ENCODE measurements at regions not wholly inside any gene's neighbourhood (a gene's known extent, or its start where the extent isn't known, plus 50 kb on each side); places are given as distances from the start of the nearest gene placed in this dataset.

DNA sequence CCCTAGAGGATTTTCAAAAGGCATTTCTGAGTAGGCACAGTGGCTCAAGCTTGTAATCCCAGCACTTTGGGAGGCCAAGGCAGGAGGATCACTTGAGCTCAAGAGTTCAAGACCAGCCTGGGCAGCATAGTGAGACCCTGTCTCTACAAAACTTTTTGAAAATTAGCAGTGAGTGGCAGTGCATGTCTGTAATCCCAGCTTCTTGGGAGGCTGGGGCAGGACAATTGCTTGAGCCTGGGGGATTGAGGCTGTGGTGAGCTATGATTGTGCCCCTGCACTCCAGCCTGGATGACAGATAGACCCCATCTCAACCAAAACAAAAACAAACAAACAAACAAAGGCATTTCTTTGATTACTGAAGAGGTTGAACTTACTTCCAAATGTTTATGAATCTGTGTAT, 201.4 kb downstream of the KIF26A start:
- no peak overlapping the region for H3K27ac ChIP-seq
- POLR2A ChIA-PET: no interaction called here
- no peak overlapping the region for H3K4me3 ChIP-seq
- CTCF ChIA-PET: interaction anchor here (1.3 kb wide), 1 partner anchor 16 kb away, joined by 3 read pairs; no protein-coding TSS in a partner anchor
- DNase-seq (ENCODE audit: low read depth in 1 of 2, low spot score in 1 of 2) (no peak), ATAC-seq (no peak), FAIRE-seq (no peak)
- peaks cover 12% of the 10 kb centered on the region; the same call in 2 of the 3 replicates for H3K9me3 ChIP-seq
- no peak overlapping the region for H3K4me2 ChIP-seq
- TF ChIP-seq ESRRA (IDR thresholded peaks at IDR 0.05; ENCODE audit: borderline replicate concordance, low read length) (no peak), CBX8 (IDR thresholded peaks at IDR 0.05) (no peak), ZFP36 (IDR thresholded peaks at IDR 0.05; ENCODE audit: borderline replicate concordance, partially characterized antibody) (no peak), POLR2A (IDR thresholded peaks at IDR 0.05; ENCODE audit: low read length) (no peak), TFCP2L1 (CRISPR knock-in tag; IDR thresholded peaks at IDR 0.05) (no peak), CHD2 (IDR thresholded peaks at IDR 0.05; ENCODE audit: low read length, partially characterized antibody) (no peak), FOSL2 (IDR thresholded peaks at IDR 0.05) (no peak), FOSL2 (CRISPR knock-in tag; IDR thresholded peaks at IDR 0.05) (no peak), MAFK (IDR thresholded peaks at IDR 0.05; ENCODE audit: partially characterized antibody) (no peak), POLR2AphosphoS2 (conservative IDR thresholded peaks at IDR 0.05; ENCODE audit: low read length) (no peak), KDM1A (IDR thresholded peaks at IDR 0.05; ENCODE audit: low read depth) (no peak), EP300 (IDR thresholded peaks at IDR 0.05) (no peak), JUNB (IDR thresholded peaks at IDR 0.05) (no peak), HOXA7 (CRISPR knock-in tag; IDR thresholded peaks at IDR 0.05) (no peak), RNF2 (IDR thresholded peaks at IDR 0.05; ENCODE audit: borderline replicate concordance, low read depth) (no peak), FOXS1 (CRISPR knock-in tag; IDR thresholded peaks at IDR 0.05) (no peak), MYC (IDR thresholded peaks at IDR 0.05; ENCODE audit: borderline replicate concordance, low read length) (no peak), KDM5A (IDR thresholded peaks at IDR 0.05) (no peak)
- TF ChIP-seq, protein P1, sequence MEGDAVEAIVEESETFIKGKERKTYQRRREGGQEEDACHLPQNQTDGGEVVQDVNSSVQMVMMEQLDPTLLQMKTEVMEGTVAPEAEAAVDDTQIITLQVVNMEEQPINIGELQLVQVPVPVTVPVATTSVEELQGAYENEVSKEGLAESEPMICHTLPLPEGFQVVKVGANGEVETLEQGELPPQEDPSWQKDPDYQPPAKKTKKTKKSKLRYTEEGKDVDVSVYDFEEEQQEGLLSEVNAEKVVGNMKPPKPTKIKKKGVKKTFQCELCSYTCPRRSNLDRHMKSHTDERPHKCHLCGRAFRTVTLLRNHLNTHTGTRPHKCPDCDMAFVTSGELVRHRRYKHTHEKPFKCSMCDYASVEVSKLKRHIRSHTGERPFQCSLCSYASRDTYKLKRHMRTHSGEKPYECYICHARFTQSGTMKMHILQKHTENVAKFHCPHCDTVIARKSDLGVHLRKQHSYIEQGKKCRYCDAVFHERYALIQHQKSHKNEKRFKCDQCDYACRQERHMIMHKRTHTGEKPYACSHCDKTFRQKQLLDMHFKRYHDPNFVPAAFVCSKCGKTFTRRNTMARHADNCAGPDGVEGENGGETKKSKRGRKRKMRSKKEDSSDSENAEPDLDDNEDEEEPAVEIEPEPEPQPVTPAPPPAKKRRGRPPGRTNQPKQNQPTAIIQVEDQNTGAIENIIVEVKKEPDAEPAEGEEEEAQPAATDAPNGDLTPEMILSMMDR (IDR thresholded peaks at IDR 0.05): no peak
- TF ChIP-seq, protein P2, sequence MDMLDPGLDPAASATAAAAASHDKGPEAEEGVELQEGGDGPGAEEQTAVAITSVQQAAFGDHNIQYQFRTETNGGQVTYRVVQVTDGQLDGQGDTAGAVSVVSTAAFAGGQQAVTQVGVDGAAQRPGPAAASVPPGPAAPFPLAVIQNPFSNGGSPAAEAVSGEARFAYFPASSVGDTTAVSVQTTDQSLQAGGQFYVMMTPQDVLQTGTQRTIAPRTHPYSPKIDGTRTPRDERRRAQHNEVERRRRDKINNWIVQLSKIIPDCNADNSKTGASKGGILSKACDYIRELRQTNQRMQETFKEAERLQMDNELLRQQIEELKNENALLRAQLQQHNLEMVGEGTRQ (IDR thresholded peaks at IDR 0.05): no peak
- TF ChIP-seq, protein P3, sequence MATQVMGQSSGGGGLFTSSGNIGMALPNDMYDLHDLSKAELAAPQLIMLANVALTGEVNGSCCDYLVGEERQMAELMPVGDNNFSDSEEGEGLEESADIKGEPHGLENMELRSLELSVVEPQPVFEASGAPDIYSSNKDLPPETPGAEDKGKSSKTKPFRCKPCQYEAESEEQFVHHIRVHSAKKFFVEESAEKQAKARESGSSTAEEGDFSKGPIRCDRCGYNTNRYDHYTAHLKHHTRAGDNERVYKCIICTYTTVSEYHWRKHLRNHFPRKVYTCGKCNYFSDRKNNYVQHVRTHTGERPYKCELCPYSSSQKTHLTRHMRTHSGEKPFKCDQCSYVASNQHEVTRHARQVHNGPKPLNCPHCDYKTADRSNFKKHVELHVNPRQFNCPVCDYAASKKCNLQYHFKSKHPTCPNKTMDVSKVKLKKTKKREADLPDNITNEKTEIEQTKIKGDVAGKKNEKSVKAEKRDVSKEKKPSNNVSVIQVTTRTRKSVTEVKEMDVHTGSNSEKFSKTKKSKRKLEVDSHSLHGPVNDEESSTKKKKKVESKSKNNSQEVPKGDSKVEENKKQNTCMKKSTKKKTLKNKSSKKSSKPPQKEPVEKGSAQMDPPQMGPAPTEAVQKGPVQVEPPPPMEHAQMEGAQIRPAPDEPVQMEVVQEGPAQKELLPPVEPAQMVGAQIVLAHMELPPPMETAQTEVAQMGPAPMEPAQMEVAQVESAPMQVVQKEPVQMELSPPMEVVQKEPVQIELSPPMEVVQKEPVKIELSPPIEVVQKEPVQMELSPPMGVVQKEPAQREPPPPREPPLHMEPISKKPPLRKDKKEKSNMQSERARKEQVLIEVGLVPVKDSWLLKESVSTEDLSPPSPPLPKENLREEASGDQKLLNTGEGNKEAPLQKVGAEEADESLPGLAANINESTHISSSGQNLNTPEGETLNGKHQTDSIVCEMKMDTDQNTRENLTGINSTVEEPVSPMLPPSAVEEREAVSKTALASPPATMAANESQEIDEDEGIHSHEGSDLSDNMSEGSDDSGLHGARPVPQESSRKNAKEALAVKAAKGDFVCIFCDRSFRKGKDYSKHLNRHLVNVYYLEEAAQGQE (IDR thresholded peaks at IDR 0.05): no peak
- H3K4me1 ChIP-seq: no peaks in the 10 kb centered on the region

DNA sequence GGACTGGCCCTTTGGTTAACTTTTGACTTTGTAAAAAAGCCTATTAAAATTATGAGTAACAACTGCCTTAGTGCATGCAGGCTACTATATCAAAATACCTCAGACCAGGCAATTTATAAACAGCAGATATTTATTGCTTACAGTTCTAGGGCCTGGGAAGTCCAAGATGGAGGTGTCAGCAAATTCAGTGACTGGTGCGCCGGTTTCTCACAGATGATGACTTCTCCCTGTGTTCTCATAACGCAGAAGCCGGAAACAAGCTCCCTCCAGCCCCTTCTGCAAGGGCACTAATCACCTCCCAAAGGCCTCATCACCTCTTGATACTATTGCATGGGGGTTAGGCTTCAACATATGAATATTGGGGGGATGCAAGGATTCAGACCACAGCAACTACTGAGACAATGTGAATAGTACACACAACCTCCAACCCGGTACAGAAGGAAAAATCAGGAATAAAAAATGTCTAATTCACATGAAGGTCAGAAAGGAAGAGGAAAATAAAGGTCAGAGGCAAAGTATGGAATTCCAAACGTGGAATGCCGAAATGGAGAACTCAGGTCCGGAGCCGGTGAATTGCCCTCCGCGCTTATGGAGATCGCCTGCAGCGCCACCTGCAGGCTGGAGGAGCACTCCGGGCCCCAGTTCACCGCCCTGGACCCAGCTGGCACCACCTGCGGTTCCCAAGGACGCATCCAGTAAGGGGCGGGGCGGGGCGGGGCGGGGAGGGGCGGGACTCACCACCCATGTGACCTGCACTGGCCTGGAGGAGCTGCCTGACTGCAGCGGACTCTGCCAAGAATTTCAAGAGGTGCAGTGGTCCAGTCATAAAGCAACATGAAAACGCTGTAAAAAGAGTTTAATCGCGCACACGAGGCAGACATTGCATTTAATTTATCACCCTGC, 203.4 kb downstream of the KIF26A start:
- peak; percentile 85 to 95 for ATAC-seq
- no peak for FAIRE-seq
- no peaks in the 10 kb centered on the region for H3K4me1 ChIP-seq
- H3K9me3 ChIP-seq: peaks cover 12% of the 10 kb centered on the region; the same call in 2 of the 3 replicates
- peak overlapping the region; percentile 19; the same call in 2 of the 3 replicates for H3K4me2 ChIP-seq
- ChIA-PET CTCF (interaction anchor here (0.6 to 1.9 kb wide), 11 partner anchors 9 to 264 kb away, joined by 3 to 8 read pairs (median 3); no protein-coding TSS in a partner anchor), POLR2A (no interaction called here)
- peak; percentile 81 to 87 for DNase-seq (ENCODE audit: low read depth in 1 of 2, low spot score in 1 of 2)
- H3K4me3 ChIP-seq: peak overlapping the region; percentile 29; the same call in 1 of the 3 replicates
- WGBS (ENCODE audit: missing lambda C conversion rate): 50% methylated on average over 21 of the region's 27 CpGs
- no peak overlapping the region for H3K27ac ChIP-seq
- TF ChIP-seq MAFK (IDR thresholded peaks at IDR 0.05; ENCODE audit: partially characterized antibody) (peak; percentile 9), RAD21 (conservative IDR thresholded peaks at IDR 0.05 in 1 of 2, IDR thresholded peaks at IDR 0.05 in 1 of 2) (peak; percentile 23; a peak in 2 of 5 replicates), SMC3 (IDR thresholded peaks at IDR 0.05) (peak; percentile 34; the same call in 1 of the 3 replicates), KDM1A (IDR thresholded peaks at IDR 0.05; ENCODE audit: low read depth) (no peak)
- TF ChIP-seq, protein P1 (IDR thresholded peaks at IDR 0.05): peak; percentile 48
- TF ChIP-seq, protein P4, sequence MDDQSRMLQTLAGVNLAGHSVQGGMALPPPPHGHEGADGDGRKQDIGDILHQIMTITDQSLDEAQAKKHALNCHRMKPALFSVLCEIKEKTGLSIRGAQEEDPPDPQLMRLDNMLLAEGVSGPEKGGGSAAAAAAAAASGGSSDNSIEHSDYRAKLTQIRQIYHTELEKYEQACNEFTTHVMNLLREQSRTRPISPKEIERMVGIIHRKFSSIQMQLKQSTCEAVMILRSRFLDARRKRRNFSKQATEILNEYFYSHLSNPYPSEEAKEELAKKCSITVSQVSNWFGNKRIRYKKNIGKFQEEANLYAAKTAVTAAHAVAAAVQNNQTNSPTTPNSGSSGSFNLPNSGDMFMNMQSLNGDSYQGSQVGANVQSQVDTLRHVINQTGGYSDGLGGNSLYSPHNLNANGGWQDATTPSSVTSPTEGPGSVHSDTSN (IDR thresholded peaks at IDR 0.05): no peak

Data from A549 (cell line).